HG03342 (cell line): ENCODE measurements at regions not wholly inside any gene's neighbourhood (a gene's known extent, or its start where the extent isn't known, plus 50 kb on each side); places are given as distances from the start of the nearest gene placed in this dataset.
A peak's percentile ranks its signal among the peaks of the same experiment; 100 is the strongest.

ENCODE experiments used
- ATAC-seq: cut with Tn5 transposase; IDR thresholded peaks from one replicate; pipeline ENCODE4 v1.9.1; 2021; ENCODE audit warnings: mild to moderate bottlenecking, moderate library complexity; ENCODE audit not compliant: unreplicated experiment

DNA sequence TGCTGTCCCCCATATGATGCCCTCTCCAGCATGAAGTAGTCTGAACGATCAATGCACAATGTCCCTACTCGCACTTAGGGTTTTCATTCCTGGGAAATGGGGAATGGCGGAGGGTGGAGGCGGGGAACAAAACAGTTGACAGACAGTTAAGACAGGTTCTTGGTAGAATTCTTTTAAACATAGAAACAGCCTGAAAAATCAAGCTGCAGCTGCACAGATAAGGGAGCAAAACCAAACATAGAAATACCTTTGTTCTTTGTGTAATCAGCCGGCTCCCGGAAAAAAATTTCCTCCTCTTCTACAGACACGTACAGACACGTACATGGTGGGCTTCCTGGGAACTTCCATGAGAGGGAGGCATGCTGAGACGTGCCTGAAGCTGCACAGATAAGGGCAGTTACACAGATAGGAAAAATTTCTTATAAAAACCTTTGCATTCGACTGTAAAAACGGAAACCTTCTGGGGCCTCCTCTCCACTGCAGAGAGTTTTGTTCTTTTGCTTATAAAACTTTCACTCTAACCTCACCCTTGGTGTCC lies 662.4 kb upstream of the PTPRD start:
- no peak for ATAC-seq

DNA sequence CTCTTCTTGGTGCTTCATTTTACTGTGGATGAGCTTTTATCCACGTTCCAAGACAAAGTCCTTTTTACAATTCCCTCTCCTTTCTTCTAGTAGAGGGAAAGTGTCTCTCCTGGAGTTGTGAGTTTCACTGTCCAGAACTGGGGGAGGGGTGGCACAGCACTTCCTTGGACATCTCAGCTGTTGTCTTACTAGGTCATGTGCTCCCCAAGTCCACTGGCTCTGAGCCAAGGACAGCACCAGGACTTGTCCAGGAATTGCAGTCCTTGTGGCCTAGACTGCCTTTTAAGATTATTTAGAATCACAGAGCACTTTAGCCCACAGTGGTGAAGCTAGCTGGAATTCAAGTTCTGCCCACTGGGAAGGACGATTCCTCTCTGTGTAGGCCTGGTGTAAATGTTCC lies 700.2 kb upstream of the PTPRD start:
- ATAC-seq = no peak

DNA sequence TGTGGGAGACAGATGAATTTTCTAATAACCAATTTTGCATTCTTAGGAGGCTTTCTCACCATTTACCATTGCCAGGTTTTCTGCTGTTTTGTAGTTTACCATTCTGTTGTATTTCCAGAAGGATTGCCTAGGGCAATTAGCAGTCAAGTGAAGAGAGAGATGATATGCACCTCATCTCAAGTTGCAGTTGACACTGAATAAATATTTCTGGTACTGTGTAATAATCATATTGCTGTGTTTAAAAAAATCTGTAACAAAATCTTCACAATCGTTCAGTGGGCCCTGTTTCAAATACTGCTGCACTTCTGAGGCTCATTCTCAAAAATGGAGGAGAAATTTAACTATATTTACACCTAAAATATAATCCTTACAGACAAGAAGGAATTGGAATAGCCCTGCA lies 706.1 kb upstream of the PTPRD start:
- ATAC-seq = no peak

DNA sequence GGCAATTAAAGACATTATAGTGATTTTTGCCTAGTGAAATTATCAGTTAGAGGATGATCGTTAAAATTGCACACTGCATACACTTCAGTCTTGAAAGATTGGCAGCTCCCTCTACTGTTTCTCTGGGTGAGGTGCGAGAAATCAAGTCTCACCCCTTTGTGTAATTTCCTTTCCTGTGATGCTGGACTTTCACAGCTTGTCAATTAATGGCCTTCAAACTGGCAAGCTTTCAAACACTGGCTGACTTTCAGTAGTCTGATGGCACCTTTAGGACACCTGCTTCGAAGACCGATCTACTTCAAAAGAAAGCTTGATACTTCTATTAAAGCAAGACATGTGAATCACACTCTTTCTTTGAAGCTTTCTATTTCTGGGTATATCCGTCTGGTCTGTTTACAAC lies 706.7 kb upstream of the PTPRD start:
- ATAC-seq = no peak

DNA sequence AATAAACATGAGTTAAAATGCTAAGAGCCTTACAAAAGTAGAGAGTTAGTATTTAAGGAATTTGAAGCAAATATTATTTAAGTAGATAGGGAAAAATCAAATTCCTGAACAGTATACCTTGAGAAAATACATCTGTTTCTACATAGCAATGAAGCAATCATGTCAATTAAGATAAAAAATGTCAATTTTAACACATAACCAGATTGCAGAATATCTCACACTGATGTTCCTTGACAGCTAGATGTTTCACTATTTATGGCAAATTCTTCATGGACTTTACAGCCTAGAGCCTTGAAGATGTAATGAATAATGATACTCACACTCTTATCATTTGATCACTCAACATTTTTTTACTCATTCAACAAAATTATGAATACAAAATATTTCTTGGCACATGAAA lies 708.2 kb upstream of the PTPRD start:
- no peak for ATAC-seq

DNA sequence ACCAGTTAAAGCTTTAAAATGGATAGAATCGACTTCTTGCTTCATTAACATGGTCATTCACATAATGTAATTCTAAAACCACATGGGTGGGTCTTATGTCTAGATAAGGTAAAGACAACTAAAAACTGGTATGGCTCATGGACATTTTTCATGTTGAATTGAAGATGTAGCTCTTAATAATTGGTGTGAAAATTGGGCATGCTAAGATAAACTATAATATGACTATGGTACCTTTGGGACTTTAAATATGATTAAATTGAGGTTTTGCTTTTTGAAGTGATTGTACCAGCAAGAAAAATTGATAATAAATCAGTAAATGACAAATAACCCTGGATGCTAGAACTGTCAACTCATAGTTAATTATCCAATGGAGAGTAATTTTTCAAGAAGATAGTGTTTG lies 710.7 kb upstream of the PTPRD start:
- ATAC-seq = no peak

DNA sequence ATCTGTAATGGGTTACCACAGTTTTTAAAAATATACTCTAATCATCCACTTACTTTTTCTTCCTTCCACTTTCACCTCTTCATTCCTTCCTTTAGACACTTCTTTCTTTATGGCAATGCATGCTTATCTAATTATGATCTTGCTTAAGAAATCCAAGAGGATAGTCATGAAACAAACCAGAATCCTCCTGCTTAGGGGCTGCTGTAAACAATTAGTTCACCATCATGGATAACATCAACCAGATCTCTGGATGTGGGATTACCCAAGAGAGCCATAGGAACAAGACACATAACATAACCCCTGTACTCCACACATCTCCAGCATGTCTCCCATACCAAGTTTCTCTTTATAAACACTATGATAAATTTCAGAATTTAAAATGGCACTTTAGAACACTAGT lies 713.4 kb upstream of the PTPRD start:
- ATAC-seq = no peak

DNA sequence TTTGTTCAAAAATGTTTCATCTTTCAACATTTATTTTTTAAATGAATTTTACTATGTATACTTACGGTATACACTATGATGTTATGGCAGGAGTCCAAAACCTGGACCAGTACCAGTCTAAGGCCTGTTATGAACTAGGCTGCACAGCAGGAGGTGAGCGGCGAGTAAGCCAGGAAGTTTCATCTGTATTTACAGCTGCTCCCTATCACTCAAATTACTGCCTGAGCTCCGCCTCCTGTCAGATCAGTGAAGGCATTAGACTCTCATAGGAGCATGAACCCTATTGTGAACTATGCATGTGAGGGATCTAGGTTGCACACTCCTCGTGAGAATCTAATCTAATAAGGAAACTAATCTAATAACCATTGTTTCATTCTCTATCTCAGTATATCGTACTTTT lies 715.5 kb upstream of the PTPRD start:
- ATAC-seq = no peak

DNA sequence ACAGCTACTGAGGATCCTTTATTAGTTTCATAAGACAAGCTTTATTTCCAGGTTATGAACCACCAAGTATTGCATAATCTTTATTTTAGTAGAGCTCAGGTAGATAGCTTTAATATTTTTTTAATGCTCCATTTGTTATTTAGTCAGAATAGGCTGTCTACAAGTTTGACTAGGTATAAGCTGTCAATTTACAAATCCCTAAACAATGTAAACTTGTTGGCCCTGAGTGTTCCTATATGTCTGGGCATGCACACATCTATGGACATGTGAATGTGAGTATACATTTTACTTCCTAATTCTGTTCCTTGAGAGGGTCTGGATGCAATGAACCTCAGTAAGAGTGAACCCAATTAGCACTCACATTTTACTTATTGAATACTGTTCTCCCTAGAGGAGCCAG lies 722.2 kb upstream of the PTPRD start:
- ATAC-seq = no peak

DNA sequence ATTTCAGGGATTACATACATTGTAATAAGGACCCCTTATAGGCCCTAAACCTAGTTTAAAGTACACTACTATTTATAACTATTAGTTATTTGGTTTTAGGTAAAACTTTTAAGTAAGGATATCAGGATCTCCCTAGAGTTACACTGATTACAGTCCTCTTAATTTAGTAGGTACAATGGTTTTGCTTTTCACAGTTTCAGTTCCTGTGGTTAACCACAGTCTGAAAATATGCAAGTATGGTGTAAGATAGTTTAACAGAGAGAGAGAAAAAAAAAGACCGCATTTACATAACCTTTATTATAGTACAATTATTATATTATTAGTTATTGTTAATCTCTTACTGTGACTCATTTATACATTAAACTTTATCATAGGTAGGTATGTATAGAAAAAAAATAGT lies 725.3 kb upstream of the PTPRD start:
- peak; percentile 67 for ATAC-seq

DNA sequence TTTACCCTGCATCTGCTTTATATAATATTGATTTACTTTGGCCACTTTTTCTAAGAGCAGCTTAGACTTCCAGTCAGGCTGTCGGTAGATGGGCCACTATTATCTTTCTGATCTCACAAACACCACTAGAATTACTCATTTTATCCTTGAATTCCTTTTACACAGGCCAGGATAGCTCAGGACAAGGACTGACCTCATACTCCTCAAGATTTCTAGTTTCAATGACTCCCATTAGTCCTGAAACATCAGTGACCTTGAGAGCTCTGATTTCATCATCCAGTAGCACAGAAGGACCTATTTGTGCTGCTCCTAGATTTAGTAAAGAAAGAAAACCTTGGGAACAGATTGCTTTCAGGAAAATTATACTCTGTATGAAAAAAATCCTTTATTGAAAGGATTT lies 727.9 kb upstream of the PTPRD start:
- no peak for ATAC-seq

DNA sequence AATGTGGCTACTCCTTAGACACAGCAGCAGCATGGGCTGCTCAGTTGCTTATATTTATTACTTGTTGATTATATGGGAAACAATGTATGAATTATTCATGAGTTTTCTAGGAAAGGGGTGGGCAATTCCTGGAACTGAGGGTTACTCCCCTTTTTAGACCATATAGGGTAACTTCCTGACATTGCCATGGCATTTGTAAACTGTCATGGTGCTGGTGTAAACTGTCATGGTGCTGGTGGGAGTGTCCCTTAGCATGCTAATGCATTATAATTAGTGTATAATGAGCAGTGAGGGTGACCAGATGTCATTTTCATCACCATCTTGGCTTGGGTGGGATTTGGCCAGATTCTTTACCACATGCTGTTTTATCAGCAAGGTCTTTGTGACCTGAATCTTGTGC lies 734.6 kb upstream of the PTPRD start:
- ATAC-seq = no peak

DNA sequence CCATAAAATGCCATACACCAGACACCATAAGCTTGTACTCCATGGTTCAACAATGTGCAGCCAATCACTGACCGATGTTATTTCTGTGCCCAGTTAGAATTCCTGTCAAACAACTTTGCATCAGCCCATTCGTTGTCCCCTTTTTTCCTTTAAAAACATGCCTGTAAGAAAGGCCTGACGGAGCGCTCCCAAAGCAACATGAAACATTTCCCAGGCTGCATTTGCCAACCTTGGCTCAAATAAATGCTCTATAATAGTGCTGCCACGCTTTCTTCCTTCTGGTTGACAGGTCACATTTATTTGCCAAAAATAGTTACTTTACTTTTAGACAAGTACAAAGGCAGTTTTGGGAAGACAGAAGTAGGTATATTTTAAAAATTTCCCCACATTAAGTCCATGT lies 735.6 kb upstream of the PTPRD start:
- no peak for ATAC-seq

DNA sequence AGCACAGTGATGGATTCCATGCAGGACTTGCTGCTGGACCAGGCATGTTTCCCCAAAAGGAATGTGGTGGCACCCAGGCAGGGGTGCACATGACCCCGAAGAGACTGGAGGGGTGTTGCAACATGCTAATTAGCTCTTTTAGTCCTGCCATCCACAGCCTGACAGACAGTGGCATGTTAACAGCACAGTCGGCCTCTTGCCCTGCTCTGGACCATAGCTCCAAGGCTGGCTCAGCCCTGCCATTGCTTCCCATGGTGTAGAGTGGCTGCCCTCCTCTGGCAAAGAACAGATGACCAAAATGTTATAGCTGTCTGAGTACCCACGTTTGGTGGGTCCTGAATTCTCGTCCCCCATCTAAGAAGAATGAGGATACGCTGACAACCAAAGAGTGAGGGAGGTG lies 736.4 kb upstream of the PTPRD start:
- ATAC-seq = no peak

DNA sequence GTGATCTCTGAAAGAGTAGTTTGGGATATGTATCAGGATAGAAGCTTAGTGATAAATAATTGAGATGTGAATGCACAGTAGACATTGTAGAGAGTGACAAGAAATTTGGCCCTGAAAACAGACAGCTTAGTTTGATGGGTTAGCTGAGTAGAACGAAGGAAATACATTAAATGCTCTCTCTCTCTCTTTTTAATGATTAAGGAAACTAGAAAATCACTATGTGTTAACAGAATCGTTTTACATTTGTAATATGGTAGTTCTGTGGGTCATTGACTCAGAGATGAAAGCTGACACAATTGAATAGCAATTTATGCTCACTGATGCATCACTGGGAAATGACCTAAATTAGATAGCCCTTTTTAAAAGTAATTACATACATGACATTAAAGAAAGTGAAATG lies 739.8 kb upstream of the PTPRD start:
- ATAC-seq = no peak

DNA sequence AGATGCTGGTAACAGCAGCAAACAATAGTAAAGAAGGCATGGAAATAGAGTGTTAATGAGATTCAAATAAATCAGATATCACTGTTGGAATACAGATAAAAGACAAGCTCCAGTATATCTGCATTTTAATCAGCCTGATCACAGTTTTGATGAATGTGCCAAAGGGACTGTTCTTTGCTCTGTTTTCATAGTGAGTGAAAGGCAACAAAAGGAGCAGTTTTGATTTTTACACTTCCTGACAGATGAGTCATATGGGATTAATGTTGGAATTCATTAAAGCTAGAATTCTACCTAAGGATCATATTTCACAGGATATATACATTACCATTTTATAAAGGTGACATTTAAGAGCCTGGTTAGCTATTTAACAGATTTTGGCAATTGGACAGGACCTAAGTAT lies 743.3 kb upstream of the PTPRD start:
- no peak for ATAC-seq

DNA sequence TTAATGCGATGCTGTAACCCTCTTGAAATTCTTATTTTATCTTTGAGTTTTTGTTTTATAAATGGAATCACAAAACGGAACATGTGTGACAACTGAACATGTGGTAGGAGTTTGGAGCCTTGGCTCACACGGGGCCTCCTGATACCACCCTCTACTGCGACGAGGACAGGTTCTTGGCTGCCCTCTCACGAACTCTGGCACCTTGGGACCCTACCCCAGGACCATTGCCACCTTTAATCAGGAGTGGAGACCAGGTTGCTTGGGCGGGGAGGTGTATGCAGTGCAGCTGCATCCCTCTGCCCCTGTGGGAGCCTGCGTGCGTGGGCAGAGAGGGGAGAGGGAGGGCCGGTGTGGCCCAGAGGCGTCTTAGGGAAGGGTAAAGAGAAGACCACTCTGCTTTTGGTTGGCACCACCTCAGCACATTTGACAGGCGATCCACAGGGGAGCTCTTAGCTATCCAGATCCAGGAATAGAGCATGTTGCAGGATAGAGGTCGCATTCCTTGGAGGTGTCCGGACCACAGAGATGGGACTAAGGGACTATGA lies 753.9 kb upstream of the PTPRD start:
- ATAC-seq = no peak

DNA sequence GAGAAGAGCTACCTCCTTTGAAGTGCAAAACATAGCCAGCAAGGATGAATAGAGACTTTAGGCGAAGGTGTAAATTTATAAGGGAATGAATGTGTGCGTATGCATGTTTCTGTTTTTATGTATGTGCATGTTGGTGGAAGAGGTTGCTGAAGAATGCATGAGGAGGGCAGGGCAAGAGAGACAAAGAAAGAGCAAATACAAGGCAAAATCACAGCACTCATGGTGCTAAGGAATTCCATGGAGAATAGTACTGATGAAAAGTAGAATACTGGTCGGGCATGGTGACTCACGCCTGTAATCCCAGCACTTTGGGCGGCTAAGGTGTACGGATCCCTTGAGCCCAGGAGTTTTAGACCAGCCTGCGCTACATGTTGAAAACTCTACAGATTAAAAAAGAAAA lies 762.1 kb upstream of the PTPRD start:
- no peak for ATAC-seq

DNA sequence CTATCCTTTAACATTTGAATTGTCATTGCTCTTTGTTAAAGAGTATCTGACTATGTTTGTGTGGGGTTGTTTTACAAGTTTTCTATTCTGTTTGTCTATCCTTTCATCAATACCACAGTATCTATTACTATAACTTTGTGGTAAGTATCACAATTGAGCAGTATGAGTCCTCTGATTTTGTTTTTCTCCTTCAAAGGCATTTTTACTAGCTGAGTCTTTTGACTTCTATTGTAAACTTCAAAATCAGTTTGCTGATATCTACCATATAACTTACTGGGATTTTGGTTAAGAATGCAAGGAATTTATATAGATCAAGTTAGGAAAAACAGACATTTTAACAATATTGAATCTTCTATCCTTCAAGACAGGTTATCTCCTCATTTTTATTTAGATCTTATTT lies 789.8 kb upstream of the PTPRD start:
- no peak for ATAC-seq

DNA sequence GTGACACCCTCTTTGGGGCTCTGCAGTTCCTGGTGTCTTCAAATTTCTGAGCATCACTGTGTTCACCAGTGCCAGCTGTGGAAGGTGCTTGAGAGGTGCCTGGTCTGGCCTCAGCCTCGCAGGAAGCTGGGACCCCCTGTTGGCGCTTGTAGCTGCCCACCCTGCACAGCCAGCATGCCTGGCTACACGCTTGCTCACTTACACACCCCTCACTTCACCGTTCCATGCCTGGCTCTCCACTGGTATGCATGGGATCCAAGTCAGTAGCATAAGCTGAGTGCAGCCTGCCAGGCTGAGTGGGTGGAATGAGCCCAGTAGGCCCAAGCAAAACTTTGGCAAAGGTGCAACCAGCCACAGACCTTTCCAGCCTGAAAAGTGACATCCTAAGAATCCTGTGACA lies 801.4 kb upstream of the PTPRD start:
- no peak for ATAC-seq

DNA sequence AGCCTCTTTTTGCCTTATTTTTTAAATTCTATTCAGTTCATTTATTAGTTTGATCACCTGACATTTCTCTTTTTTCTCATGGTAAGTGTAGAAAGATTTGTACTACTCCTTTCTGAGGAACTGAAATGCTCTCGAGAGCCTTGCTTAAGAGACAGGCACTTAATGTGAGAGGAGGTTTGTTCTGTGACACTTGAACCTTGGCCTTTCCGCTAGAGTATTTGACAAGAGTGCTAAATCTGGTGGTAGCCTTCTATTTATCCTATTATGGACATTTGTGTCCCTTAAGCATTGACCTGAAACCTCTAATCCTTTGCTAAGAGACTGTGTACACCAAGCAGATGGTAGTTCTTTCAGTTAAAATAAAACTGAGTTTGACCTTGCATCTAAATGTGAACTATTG lies 805.0 kb upstream of the PTPRD start:
- no peak for ATAC-seq

DNA sequence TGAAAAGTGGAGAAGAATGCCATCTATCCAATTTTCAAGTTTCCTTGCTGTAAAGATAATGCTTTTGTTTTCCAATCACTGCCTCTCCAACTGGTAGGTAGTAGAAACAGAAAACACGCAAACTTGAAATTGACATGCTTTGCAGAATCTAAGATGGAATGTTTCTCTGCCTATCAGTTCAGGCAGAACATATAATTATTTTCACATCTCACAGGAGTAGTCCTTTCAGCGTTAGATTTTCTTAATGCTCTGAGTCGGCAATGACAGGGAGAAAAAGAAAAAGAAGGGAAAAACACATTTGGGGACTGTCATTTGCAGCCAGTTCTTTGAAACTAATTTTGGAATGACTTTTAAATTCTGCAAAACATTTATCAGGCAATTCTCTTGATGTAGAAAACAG lies 818.7 kb upstream of the PTPRD start:
- ATAC-seq = no peak

DNA sequence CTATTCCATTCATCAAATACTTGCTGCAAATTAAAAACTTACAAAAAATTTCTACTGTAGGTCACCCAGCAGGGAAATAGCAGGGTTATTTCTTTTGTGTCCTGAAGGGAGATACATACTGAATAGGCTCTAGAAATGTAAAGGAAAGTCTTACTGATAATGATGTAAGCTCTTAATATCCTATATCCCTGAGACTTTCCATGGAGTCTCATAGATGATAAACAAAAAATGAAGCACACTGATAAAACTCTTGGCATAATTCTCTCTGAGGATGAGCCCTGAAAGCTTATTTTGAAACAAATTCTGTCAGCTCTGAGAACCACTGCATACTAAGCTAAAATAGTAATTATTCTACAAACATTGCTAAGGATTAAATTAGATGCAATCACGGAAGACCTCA lies 819.6 kb upstream of the PTPRD start:
- ATAC-seq = no peak

DNA sequence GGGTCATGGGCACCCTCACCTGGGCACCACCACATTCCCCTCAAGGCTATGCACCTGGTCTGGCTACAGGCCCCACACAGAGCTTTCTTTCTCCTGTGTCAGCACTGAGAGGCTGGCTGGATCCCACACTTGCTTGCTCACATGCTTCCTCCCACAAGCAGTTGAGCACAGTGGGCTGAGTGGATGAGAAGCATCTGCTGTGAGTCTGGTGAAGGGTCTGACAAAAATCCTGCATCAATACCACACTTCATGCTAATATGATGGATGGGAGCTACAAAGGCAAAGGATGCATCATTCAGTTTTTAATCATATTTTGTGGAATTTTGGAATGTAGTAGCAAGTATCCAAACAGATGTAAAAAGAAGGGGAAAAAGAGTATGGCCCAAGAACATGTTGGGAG lies 830.8 kb upstream of the PTPRD start:
- no peak for ATAC-seq
